ENCODE measurements at regions not wholly inside any gene's neighbourhood (a gene's known extent, or its start where the extent isn't known, plus 50 kb on each side); places are given as distances from the start of the nearest gene placed in this dataset.

GRCh38 chr2:65722028-65722778 is 289.8 kb upstream of the SPRED2 start:
- peak; percentile 52 for DNase-seq

GRCh38 chr2:65716698-65717097 is 284.3 kb upstream of the SPRED2 start:
- DNase-seq: no peak

GRCh38 chr2:65715323-65715722 is 282.9 kb upstream of the SPRED2 start:
- DNase-seq: no peak

- no peak for DNase-seq
These were observed 282.5 kb upstream of the SPRED2 start for GRCh38 chr2:65714866-65715265.

GRCh38 chr2:65711863-65712262 is 279.5 kb upstream of the SPRED2 start:
- no peak for DNase-seq

- peak; percentile 11 for DNase-seq
These were observed 278.4 kb upstream of the SPRED2 start for GRCh38 chr2:65710779-65711295.

GRCh38 chr2:65710356-65710755 is 278.0 kb upstream of the SPRED2 start:
- no peak for DNase-seq

- no peak for DNase-seq
These were observed 275.7 kb upstream of the SPRED2 start for GRCh38 chr2:65708086-65708485.

- no peak for DNase-seq
These were observed 274.0 kb upstream of the SPRED2 start for GRCh38 chr2:65706411-65706810.

GRCh38 chr2:65701191-65701590 is 268.8 kb upstream of the SPRED2 start:
- no peak for DNase-seq

GRCh38 chr2:65700720-65701119 is 268.3 kb upstream of the SPRED2 start:
- no peak for DNase-seq

GRCh38 chr2:65700004-65700651 is 267.7 kb upstream of the SPRED2 start:
- no peak for DNase-seq

- DNase-seq: no peak
These were observed 259.4 kb upstream of the SPRED2 start for GRCh38 chr2:65691816-65692215.

- no peak for DNase-seq
These were observed 255.9 kb upstream of the SPRED2 start for GRCh38 chr2:65688141-65688886.

GRCh38 chr2:65687614-65688013 is 255.2 kb upstream of the SPRED2 start:
- no peak for DNase-seq

- DNase-seq: peak; percentile 0
These were observed 254.6 kb upstream of the SPRED2 start for GRCh38 chr2:65686928-65687521.

- DNase-seq: no peak
These were observed 249.1 kb upstream of the SPRED2 start for GRCh38 chr2:65681503-65681902.

GRCh38 chr2:65678779-65679391 is 246.5 kb upstream of the SPRED2 start:
- DNase-seq: no peak

- no peak for DNase-seq
These were observed 243.0 kb upstream of the SPRED2 start for GRCh38 chr2:65675350-65675749.

GRCh38 chr2:65671670-65672242 is 239.4 kb upstream of the SPRED2 start:
- no peak for DNase-seq

GRCh38 chr2:65669574-65669973 is 237.2 kb upstream of the SPRED2 start:
- DNase-seq: no peak

- DNase-seq: no peak
These were observed 236.3 kb upstream of the SPRED2 start for GRCh38 chr2:65668744-65669143.

All from SHP77 treated with DMSO at 0.1 percent for 48 hours (cell line).